K562 (cell line): ENCODE measurements at regions not wholly inside any gene's neighbourhood (a gene's known extent, or its start where the extent isn't known, plus 50 kb on each side); places are given as distances from the start of the nearest gene placed in this dataset.

Source experiments
- ATAC-seq: fragments of 200-7000 bp; cut with Tn5 transposase; 3 replicates; pipeline ENCODE4 v1.9.1; 2020; ENCODE audit warnings: moderate library complexity
- BruUV-seq: library from RNA; stranded (reverse); fragments of 400-500 nt; replicated peaks from 2 replicates; lab custom pipeline; 2021; lab: Mats Ljungman, UMichigan
- CTCF ChIA-PET: fragments of 300-600 bp; formaldehyde crosslinking; extraction: SDS; loops from one replicate; lab custom pipeline; 2021; ENCODE audit warnings: low intra/inter-chr PET ratio; lab: Yijun Ruan, JAX
- POLR2A ChIA-PET: fragments of 300-600, 350-650 bp; sonication (Branson Sonifier 250); formaldehyde crosslinking; extraction: SDS; loops from one replicate; lab custom pipeline; 2021; ENCODE audit warnings: antibody characterized with exemption, inconsistent platforms; lab: Yijun Ruan, JAX
- DNase-seq, 4 experiments: peaks; one replicate each; pipeline versions ENCODE4 v3.0.0 to v3.0.0-alpha.2; 2011 to 2018; ENCODE audit warnings: low spot score in 3 of 4, mixed read lengths in 3 of 4; ENCODE audit errors: extremely low read depth in 1 of 4
- FAIRE-seq: peaks from 2 replicates; lab custom pipeline; 2011; peaks lifted over from hg19 to GRCh38; lab: Jason Lieb, UNC
- H2AFZ ChIP-seq: 2 replicates; pipeline ENCODE4 v1.6.0; 2011; ENCODE audit warnings: low read depth, low read length, control low read depth, inconsistent platforms
- H3K27ac ChIP-seq: fragments of 200-600 bp; 3 replicates; pipeline ENCODE4 v1.8.0; 2011; ENCODE audit warnings: low read depth, mild to moderate bottlenecking, control low read depth, inconsistent platforms, low read length, moderate library complexity, mixed read lengths; ENCODE audit errors: extremely low read depth
- H3K27me3 ChIP-seq, 2 experiments: fragments of 300-600 bp in 1 of 2; 2 replicates in 1 of 2; 3 replicates in 1 of 2; pipeline versions ENCODE4 v1.6.0 to v1.8.0; 2011; ENCODE audit warnings: inconsistent platforms in 2 of 2, low read length in 2 of 2, mild to moderate bottlenecking in 1 of 2, mixed read lengths in 1 of 2, moderate library complexity in 1 of 2; ENCODE audit not compliant: control insufficient read depth in 2 of 2, insufficient read depth in 2 of 2
- H3K36me3 ChIP-seq: fragments of 300-600 bp; 3 replicates; pipeline ENCODE4 v1.8.0; 2011; ENCODE audit warnings: mild to moderate bottlenecking, low read length, inconsistent platforms; ENCODE audit not compliant: control insufficient read depth, insufficient read depth
- H3K4me1 ChIP-seq, 2 experiments: fragments of 200-600 bp in 1 of 2; replicated peaks in 1 of 2; 2 replicates in 1 of 2; 3 replicates in 1 of 2; pipeline versions ENCODE4 v1.5.1 to v1.8.0; 2011; ENCODE audit warnings: inconsistent platforms in 2 of 2, low read length in 2 of 2, mild to moderate bottlenecking in 1 of 2, mixed read lengths in 1 of 2, moderate library complexity in 1 of 2; ENCODE audit not compliant: control insufficient read depth in 2 of 2, insufficient read depth in 2 of 2
- H3K4me2 ChIP-seq: 2 replicates; pipeline ENCODE4 v1.6.1; 2011; ENCODE audit warnings: low read length, control low read depth, inconsistent platforms, mixed read lengths; ENCODE audit not compliant: insufficient read depth
- H3K4me3 ChIP-seq: fragments of 200-600 bp; sonication (generic), shearing (Covaris generic); 2 replicates; pipeline ENCODE4 v1.5.1; 2016; ENCODE audit warnings: control low read depth, inconsistent platforms
- H3K79me2 ChIP-seq: fragments of 200-600 bp; 3 replicates; pipeline ENCODE4 v1.8.0; 2011; ENCODE audit warnings: low read length, inconsistent platforms; ENCODE audit not compliant: control insufficient read depth, insufficient read depth
- H3K9ac ChIP-seq, 2 experiments: 2 replicates each; pipeline versions ENCODE4 v1.6.0 to v1.6.1; 2011; ENCODE audit warnings: low read depth in 2 of 2, low read length in 2 of 2, control low read depth in 1 of 2, inconsistent platforms in 1 of 2, mild to moderate bottlenecking in 1 of 2, mixed read lengths in 1 of 2; ENCODE audit not compliant: insufficient read depth in 1 of 2
- H3K9me1 ChIP-seq: one replicate; pipeline ENCODE4 v1.6.0; 2011; ENCODE audit warnings: inconsistent platforms, mild to moderate bottlenecking, low read length, moderate library complexity; ENCODE audit not compliant: control insufficient read depth, insufficient read depth
- H3K9me3 ChIP-seq: replicated peaks from 2 replicates; pipeline ENCODE4 v1.5.1; 2011; ENCODE audit warnings: low read depth, low read length, inconsistent platforms; ENCODE audit not compliant: control insufficient read depth, insufficient read depth
- H4K20me1 ChIP-seq: replicated peaks from 2 replicates; pipeline ENCODE4 v1.6.1; 2011; ENCODE audit warnings: low read length, inconsistent platforms, mixed read lengths; ENCODE audit not compliant: control insufficient read depth, insufficient read depth
- GABPB2 ChIP-seq: fragments of 250-450 bp; sonication (Bioruptor Pico); conservative IDR thresholded peaks from 2 replicates; pipeline ENCODE4 v1.5.1; 2021; ENCODE audit warnings: mild to moderate bottlenecking
- HBP1 ChIP-seq: fragments of 450-650 bp; formaldehyde crosslinking; IDR thresholded peaks from 2 replicates; pipeline ENCODE4 v1.4.0; 2022; ENCODE audit warnings: missing genetic modification characterization
- HDAC6 ChIP-seq: IDR thresholded peaks from 2 replicates; pipeline ENCODE4 v1.6.1; 2012; ENCODE audit warnings: low read depth, mild to moderate bottlenecking, control low read depth, inconsistent platforms, low read length, moderate library complexity
- MXD1 ChIP-seq: fragments of 250-450 bp; sonication (Bioruptor Pico); IDR thresholded peaks from 2 replicates; pipeline ENCODE4 v1.8.0; 2021; ENCODE audit warnings: borderline replicate concordance, mild to moderate bottlenecking, moderate library complexity; ENCODE audit not compliant: poor library complexity, severe bottlenecking
- NCOR1 ChIP-seq: fragments of 450-650 bp; IDR thresholded peaks from 2 replicates; pipeline ENCODE4 v1.6.1; 2016; ENCODE audit warnings: mild to moderate bottlenecking, moderate library complexity
- NFE2L1 ChIP-seq: fragments of 450-650 bp; IDR thresholded peaks from 2 replicates; pipeline ENCODE4 v1.6.1; 2016; ENCODE audit warnings: missing genetic modification characterization, low read depth, mild to moderate bottlenecking, missing compliant biosample characterization, moderate library complexity, borderline replicate concordance
- PPARD ChIP-seq: fragments of 250-450 bp; sonication (Bioruptor Pico); IDR thresholded peaks from 2 replicates; pipeline ENCODE4 v1.8.0; 2022; ENCODE audit warnings: inconsistent platforms, mild to moderate bottlenecking, moderate library complexity
- ZBED1 ChIP-seq: IDR thresholded peaks from 2 replicates; pipeline ENCODE4 v1.6.1; 2014
- ZFP1 ChIP-seq: fragments of 450-650 bp; formaldehyde crosslinking; IDR thresholded peaks from 2 replicates; pipeline ENCODE4 v1.4.0; 2020; ENCODE audit warnings: mild to moderate bottlenecking, mixed read lengths
- ZNF699 ChIP-seq: fragments of 250-450 bp; sonication (Bioruptor Pico); IDR thresholded peaks from 2 replicates; pipeline ENCODE4 v1.8.0; 2021; ENCODE audit warnings: mild to moderate bottlenecking, moderate library complexity; ENCODE audit not compliant: insufficient replicate concordance
- WGBS: fragments of 100-300 bp; shearing (Covaris generic); methylation state at CpG from one replicate; pipeline ENCODE4 v1.1.6; 2016; ENCODE audit warnings: low coverage, mixed read lengths; ENCODE audit not compliant: insufficient coverage; ENCODE audit errors: missing lambda C conversion rate; 5-methylcytosine and 5-hydroxymethylcytosine counted together
- in situ Hi-C: fragments of 300-500 bp; cut with MboI; formaldehyde crosslinking; loops from 4 replicates; pipeline ENCODE4 v1.15.0; 2018; ENCODE audit warnings: inconsistent platforms, mixed read lengths
- intact Hi-C: fragments of 100-400 bp; cut with micrococcal nuclease; formaldehyde crosslinking; loops from 2 replicates; pipeline ENCODE4 v1.14.2; 2022
- TF ChIP-seq, protein P1 (sequence below): fragments of 200-800 bp; sonication (Bioruptor generic); IDR thresholded peaks from 2 replicates; pipeline ENCODE4 v1.6.1; 2017; ENCODE audit warnings: missing genetic modification characterization, missing compliant biosample characterization

DNA sequence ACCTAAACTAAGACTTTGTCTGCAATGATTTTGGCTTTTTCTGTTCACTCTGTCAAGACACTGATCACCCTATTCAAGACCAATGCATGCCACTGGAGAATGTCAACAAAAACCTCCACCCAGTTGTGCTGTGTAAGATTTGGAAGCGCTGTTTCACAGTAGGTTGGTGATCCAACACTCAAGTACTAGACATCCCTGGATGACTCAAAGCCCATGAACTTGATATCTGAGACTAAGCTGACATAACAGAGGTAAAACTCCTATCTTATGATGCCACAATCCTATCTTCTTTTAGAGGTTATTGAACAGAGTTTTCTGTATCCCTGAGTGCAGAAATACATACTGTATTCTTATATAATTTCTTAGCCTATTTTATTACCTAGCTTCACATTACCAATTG lies 251.3 kb upstream of the ETAA1 start:
- Histone ChIP-seq H3K4me2 (no peak overlapping the region), H3K36me3 (no peaks in the 10 kb centered on the region), H3K4me1 (no peaks in the 10 kb centered on the region), H3K9ac (no peak overlapping the region), H3K27ac (no peak overlapping the region), H3K79me2 (no peaks in the 10 kb centered on the region), H4K20me1 (no peaks in the 10 kb centered on the region), H3K27me3 (no peaks in the 10 kb centered on the region), H3K9me3 (no peaks in the 10 kb centered on the region), H3K4me3 (no peak overlapping the region), H2AFZ (no peak overlapping the region), H3K9me1 (no peaks in the 10 kb centered on the region)
- intact Hi-C loops (no loop called here), in situ Hi-C loops (no loop called here)
- POLR2A ChIA-PET, result interaction anchor here (0.5 to 1.0 kb wide), 2 partner anchors 19 to 207 kb away, joined by 3 read pairs; no protein-coding TSS in a partner anchor
- no peak for DNase-seq
- FAIRE-seq, result no peak
- CTCF ChIA-PET, result no interaction called here
- no peak for ATAC-seq
- no peak for TF ChIP-seq GABPB2 (CRISPR knock-in tag)
- TF ChIP-seq ZBED1, result no peak
- TF ChIP-seq NCOR1, result no peak
- no peak for TF ChIP-seq NFE2L1 (tag)
- no peak for TF ChIP-seq HBP1 (CRISPR knock-in tag)
- TF ChIP-seq ZNF699 (CRISPR knock-in tag), result no peak
- TF ChIP-seq MXD1, result no peak
- TF ChIP-seq ZFP1 (CRISPR knock-in tag), result no peak
- TF ChIP-seq PPARD (CRISPR knock-in tag), result no peak
- no peak for TF ChIP-seq HDAC6
- TF ChIP-seq, protein P1, sequence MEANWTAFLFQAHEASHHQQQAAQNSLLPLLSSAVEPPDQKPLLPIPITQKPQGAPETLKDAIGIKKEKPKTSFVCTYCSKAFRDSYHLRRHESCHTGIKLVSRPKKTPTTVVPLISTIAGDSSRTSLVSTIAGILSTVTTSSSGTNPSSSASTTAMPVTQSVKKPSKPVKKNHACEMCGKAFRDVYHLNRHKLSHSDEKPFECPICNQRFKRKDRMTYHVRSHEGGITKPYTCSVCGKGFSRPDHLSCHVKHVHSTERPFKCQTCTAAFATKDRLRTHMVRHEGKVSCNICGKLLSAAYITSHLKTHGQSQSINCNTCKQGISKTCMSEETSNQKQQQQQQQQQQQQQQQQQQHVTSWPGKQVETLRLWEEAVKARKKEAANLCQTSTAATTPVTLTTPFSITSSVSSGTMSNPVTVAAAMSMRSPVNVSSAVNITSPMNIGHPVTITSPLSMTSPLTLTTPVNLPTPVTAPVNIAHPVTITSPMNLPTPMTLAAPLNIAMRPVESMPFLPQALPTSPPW, result no peak
- no TSS peak for BruUV-seq
- 0% methylated on average over 1 of the region's 1 CpG for WGBS
